GM12801 (cell line): ENCODE measurements at regions not wholly inside any gene's neighbourhood (a gene's known extent, or its start where the extent isn't known, plus 50 kb on each side); places are given as distances from the start of the nearest gene placed in this dataset.

Experiments used
- TF ChIP-seq, protein P1 (sequence below): IDR thresholded peaks from one replicate; pipeline ENCODE4 v1.5.1; 2011; ENCODE audit warnings: control low read depth; ENCODE audit not compliant: insufficient read length; ENCODE audit errors: extremely low read depth

- TF ChIP-seq, protein P1, sequence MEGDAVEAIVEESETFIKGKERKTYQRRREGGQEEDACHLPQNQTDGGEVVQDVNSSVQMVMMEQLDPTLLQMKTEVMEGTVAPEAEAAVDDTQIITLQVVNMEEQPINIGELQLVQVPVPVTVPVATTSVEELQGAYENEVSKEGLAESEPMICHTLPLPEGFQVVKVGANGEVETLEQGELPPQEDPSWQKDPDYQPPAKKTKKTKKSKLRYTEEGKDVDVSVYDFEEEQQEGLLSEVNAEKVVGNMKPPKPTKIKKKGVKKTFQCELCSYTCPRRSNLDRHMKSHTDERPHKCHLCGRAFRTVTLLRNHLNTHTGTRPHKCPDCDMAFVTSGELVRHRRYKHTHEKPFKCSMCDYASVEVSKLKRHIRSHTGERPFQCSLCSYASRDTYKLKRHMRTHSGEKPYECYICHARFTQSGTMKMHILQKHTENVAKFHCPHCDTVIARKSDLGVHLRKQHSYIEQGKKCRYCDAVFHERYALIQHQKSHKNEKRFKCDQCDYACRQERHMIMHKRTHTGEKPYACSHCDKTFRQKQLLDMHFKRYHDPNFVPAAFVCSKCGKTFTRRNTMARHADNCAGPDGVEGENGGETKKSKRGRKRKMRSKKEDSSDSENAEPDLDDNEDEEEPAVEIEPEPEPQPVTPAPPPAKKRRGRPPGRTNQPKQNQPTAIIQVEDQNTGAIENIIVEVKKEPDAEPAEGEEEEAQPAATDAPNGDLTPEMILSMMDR = no peak
Observed at GRCh38 chr20:10853176-10853575, 179.4 kb upstream of the JAG1 start.

DNA sequence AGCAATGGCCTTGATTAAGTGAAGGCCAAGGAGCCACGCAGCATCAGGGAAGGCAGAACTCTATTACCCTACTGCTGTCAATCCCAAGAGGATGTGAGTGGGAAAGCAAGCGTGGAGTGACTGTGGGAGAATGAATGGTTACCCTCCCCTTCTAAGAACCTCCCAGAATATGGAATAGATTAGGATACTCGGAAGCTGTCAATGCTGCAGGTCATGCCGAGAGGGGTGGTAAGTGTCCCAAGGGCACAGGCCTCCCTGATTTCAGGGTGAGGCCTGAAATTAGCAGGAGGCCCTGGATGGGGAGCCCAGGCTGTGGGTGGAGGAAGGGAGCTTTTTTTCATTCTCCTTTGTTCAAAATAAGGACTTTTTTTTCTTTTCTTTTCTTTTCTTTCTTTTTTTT is 179.9 kb upstream of the JAG1 start:
- TF ChIP-seq, protein P1 = no peak

DNA sequence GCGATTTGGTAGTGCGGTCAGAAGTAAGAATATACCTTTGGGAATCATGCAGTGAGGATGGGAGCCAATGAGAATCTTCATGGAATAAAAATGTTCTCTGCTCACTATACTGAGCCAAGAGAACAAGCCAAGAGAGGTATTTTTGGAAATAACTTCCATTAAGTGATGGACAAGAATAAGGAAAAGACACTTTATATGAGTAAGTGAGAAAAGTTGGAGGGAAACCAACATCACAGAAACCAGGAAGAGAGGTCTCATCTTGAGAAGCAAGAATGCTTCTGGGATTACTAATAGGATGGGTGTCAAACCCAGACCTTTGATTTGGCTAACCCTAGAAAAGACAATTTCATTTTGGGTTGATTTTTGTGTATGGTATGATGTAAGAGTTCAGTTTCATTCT is 181.2 kb upstream of the JAG1 start:
- TF ChIP-seq, protein P1 = no peak

DNA sequence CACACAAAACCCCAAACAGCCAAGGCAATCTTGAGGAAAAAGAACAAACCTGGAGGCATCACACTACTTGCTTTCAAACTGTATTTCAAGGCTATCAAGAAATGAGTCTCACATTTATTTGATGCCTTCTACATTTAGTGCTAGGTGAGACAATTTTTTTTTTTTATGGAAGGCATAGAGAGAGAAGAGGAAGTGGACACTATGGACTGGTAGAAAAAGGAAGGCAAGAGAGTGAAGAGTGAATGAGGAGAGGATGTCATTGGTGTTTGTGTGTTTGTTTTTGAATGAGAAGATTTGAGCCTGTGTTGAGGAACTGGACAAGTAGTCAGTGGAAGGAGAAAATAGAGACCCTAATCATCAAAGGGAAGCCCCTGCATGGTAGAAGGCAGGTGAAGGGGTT is 182.0 kb upstream of the JAG1 start:
- TF ChIP-seq, protein P1 = no peak

DNA sequence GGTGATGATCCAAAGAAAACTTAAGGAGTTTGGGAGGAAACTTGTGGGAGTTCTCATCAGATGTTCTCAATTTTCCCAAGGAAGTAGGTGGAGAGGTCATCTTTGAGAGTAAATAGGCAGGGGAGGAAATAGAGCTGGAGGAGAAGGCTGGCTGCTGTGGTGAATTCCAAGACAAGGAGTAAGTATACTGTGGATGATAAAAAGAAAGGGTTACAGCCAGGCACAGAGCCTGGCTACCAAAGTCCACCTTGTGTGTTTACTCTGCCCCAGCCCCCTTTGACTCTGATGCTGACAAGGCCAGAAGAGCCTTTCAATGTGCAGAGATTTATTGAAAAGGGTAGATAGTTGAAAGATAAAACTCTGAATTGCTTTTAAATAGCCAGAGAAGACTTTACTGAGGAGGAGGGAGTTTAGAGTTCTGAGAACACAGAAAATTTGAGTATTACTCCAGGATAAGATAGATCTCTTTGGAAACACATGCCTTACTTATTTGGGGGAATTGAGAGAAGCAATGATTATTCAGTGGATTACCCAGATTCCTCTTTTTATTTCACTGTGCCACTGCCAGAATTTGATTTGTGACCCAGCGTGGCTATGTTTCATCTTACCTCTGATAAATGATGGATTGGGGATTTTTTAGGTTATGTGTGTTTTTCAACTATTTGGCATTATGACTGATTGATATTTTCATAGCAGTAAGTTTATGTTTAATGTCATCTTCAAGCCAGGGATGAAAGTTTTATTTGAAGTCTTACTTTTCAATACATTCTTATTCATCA is 182.6 kb upstream of the JAG1 start:
- TF ChIP-seq, protein P1 = no peak

DNA sequence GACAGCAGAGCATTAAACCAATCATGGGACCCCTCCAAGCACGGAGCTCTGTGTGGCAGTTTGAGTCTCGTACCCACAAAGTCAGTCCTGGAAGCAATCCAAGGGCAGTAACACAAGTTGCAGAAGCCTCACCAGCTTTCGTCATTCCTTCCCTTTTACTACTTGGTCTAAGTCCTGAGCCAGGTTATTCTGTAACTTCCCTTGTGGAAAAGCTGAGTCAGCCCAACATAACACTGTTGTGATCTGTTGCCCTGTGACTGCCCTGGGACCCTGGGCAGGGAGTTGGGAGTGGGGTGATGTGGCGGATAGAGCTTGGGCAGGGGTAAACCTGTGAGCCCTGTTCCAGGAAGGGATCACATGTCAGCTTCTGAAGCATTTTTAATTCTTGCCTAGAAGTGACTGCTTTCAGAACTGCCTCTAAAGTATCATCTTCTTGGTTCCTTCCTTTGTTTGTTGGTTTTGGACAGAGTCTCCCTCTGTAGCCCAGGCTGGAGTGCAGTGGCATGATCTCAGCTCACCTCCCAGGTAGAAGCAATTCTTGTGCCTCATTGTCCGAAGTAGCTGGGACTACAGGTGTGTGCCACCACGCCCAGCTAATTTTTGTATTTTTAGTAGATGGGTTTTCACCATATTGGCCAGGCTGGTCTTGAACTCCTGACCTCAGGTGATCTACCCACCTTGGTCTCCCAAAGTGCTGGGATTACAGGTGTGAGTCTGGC is 183.7 kb upstream of the JAG1 start:
- TF ChIP-seq, protein P1 = no peak

- TF ChIP-seq, protein P1 = no peak
Observed at GRCh38 chr20:10861090-10861489, 187.3 kb upstream of the JAG1 start.
